Right atrium auricular region (tissue), 2 donors: ENCODE measurements at regions not wholly inside any gene's neighbourhood (a gene's known extent, or its start where the extent isn't known, plus 50 kb on each side); places are given as distances from the start of the nearest gene placed in this dataset.

Source experiments
- DNase-seq: peaks from one replicate; pipeline ENCODE4 v3.0.0-alpha.2; 2019; ENCODE audit warnings: low spot score
- H3K27ac ChIP-seq, 2 donors: fragments of 200-600 bp; sonication (generic); 1 replicate in 1 of 2; 2 replicates in 1 of 2; pipeline ENCODE4 v1.5.1; 2016 to 2019
- H3K27me3 ChIP-seq, 2 donors: fragments of 200-600 bp; sonication (generic); one replicate each; pipeline versions ENCODE4 v1.5.1 to v1.6.0; 2017 to 2019
- H3K36me3 ChIP-seq: fragments of 200-600 bp; sonication (generic); one replicate; pipeline ENCODE4 v1.5.1; 2016
- H3K4me1 ChIP-seq, 2 donors: fragments of 200-600 bp; sonication (generic); one replicate each; pipeline versions ENCODE4 v1.5.1 to v1.6.0; 2017 to 2019
- H3K4me3 ChIP-seq, 2 donors: fragments of 200-600 bp; sonication (generic); 1 replicate in 1 of 2; 2 replicates in 1 of 2; pipeline ENCODE4 v1.5.1; 2017 to 2019; ENCODE audit warnings: mild to moderate bottlenecking in 1 of 2, moderate library complexity in 1 of 2
- H3K9me3 ChIP-seq, 2 donors: fragments of 200-600 bp; sonication (generic); one replicate each; pipeline ENCODE4 v1.5.1; 2019
- TF ChIP-seq, protein P1 (sequence below), 2 donors: fragments of 200-600 bp; sonication (generic); IDR thresholded peaks; one replicate each; pipeline ENCODE4 v1.5.1; 2019; ENCODE audit warnings: antibody characterized with exemption in 2 of 2

DNA sequence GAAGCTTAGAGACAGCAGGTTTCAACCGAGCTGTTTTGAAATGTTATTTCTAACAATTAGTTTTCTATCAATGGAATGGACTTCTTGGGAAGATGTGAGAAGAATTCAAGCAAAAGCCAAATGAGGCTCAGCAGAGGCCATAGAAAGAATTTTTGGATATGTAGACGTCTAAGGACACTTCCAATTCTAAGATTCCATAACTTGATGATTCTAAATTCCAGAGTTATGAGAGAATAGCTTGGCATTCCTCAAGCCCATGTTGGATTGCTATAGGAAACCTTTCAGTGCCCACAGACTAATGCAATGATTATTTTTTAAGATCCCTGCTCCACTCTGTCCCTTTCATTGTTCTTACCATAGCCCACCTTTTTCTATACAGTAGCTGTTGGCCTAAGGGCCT, 77.2 kb upstream of the PALS2 start:
- TF ChIP-seq, protein P1, sequence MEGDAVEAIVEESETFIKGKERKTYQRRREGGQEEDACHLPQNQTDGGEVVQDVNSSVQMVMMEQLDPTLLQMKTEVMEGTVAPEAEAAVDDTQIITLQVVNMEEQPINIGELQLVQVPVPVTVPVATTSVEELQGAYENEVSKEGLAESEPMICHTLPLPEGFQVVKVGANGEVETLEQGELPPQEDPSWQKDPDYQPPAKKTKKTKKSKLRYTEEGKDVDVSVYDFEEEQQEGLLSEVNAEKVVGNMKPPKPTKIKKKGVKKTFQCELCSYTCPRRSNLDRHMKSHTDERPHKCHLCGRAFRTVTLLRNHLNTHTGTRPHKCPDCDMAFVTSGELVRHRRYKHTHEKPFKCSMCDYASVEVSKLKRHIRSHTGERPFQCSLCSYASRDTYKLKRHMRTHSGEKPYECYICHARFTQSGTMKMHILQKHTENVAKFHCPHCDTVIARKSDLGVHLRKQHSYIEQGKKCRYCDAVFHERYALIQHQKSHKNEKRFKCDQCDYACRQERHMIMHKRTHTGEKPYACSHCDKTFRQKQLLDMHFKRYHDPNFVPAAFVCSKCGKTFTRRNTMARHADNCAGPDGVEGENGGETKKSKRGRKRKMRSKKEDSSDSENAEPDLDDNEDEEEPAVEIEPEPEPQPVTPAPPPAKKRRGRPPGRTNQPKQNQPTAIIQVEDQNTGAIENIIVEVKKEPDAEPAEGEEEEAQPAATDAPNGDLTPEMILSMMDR (IDR thresholded peaks at IDR 0.05): no peak
- Histone ChIP-seq H3K27me3 (no peaks in the 10 kb centered on the region), H3K9me3 (no peaks in the 10 kb centered on the region), H3K27ac (no peak overlapping the region), H3K4me3 (no peak overlapping the region), H3K36me3 (no peaks in the 10 kb centered on the region), H3K4me1 (no peaks in the 10 kb centered on the region)
- DNase-seq: no peak

DNA sequence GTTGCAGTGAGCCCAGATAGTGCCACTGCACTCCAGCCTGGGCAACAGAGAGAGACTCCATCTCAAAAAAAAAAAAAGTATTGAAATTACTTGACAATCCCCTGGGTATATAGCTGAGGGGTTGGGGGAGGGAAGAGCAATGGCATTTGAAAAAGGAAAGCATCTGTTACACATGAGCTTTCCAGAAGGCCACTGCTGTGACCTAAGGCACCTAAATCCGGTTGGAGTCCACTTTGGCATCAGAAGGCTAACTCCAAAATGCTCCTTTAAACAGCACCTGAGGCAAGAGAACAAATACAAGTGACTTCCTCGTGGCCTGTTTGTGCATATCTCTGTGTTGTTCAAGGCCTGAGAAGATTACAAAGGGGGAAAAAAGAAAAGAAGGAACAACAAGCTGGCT, 74.8 kb upstream of the PALS2 start:
- TF ChIP-seq, protein P1 (IDR thresholded peaks at IDR 0.05): no peak
- no peak overlapping the region for H3K27ac ChIP-seq
- no peaks in the 10 kb centered on the region for H3K9me3 ChIP-seq
- H3K36me3 ChIP-seq: no peaks in the 10 kb centered on the region
- no peak overlapping the region for H3K4me3 ChIP-seq
- H3K27me3 ChIP-seq: no peaks in the 10 kb centered on the region
- no peak for DNase-seq
- H3K4me1 ChIP-seq: no peaks in the 10 kb centered on the region

DNA sequence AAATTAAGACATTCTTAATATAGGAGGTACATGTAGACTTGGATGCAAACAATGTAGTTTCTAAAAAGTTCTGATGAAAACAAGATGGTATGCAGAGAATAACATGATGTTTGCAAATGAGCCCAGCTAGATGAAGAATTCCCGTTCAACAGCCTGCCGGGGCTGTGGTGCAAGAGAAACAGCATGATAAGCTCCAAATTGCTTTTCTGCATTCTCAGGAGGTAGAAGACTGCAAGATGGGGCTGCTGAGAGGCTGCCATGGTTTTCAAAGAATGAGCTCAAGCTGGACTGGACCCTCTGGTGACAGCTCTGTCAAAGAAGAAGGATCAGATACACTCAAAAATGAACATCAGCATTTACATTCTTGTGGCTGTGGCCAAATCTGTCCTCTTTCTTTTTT, 73.4 kb upstream of the PALS2 start:
- Histone ChIP-seq H3K4me1 (no peaks in the 10 kb centered on the region), H3K36me3 (no peaks in the 10 kb centered on the region), H3K9me3 (no peaks in the 10 kb centered on the region), H3K27me3 (no peaks in the 10 kb centered on the region), H3K27ac (no peak overlapping the region), H3K4me3 (no peak overlapping the region)
- TF ChIP-seq, protein P1 (IDR thresholded peaks at IDR 0.05): no peak
- DNase-seq: no peak

DNA sequence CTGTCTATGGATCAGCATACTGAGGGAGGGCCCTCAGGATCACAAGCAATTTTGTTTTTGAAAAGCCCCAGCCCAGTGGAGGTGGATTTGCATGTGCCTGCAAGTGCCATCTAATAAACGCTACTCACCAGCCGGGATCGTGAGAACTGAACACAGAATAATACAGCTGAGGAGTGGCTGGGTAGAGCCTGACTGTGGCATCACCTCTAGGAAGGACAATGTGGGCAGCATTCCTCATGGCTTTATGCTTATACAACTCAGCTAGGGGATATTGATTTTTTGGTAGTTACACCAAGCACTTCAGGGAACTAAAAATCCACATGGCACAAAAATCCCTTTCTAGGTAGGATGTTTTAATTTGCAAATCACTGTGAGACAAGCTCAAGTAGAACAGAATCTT, 72.7 kb upstream of the PALS2 start:
- Histone ChIP-seq H3K9me3 (no peaks in the 10 kb centered on the region), H3K4me1 (no peaks in the 10 kb centered on the region), H3K27ac (no peak overlapping the region), H3K4me3 (no peak overlapping the region), H3K36me3 (no peaks in the 10 kb centered on the region), H3K27me3 (no peaks in the 10 kb centered on the region)
- TF ChIP-seq, protein P1 (IDR thresholded peaks at IDR 0.05): no peak
- no peak for DNase-seq

DNA sequence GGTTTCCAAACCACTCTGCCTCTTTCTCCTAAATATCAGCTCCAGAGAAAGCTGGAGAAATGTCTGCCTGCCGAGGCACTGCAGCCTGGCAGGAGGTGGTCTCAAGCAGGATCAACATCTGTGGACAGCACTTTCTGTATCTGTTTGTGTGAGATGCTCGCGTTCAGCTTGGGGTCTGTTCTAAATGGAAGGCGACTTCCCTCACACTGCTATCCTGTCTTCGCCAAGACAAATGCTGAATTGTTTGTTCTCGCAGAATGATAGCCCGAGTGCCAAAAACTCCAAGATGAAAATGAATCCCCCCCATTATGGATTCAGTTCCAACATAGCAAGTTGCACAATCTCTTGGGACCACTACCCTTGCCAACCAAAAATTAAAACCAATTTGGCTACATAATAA, 72.2 kb upstream of the PALS2 start:
- no peak for DNase-seq
- Histone ChIP-seq H3K27ac (no peak overlapping the region), H3K4me3 (no peak overlapping the region), H3K4me1 (no peaks in the 10 kb centered on the region), H3K27me3 (no peaks in the 10 kb centered on the region), H3K36me3 (no peaks in the 10 kb centered on the region), H3K9me3 (no peaks in the 10 kb centered on the region)
- TF ChIP-seq, protein P1 (IDR thresholded peaks at IDR 0.05): no peak

DNA sequence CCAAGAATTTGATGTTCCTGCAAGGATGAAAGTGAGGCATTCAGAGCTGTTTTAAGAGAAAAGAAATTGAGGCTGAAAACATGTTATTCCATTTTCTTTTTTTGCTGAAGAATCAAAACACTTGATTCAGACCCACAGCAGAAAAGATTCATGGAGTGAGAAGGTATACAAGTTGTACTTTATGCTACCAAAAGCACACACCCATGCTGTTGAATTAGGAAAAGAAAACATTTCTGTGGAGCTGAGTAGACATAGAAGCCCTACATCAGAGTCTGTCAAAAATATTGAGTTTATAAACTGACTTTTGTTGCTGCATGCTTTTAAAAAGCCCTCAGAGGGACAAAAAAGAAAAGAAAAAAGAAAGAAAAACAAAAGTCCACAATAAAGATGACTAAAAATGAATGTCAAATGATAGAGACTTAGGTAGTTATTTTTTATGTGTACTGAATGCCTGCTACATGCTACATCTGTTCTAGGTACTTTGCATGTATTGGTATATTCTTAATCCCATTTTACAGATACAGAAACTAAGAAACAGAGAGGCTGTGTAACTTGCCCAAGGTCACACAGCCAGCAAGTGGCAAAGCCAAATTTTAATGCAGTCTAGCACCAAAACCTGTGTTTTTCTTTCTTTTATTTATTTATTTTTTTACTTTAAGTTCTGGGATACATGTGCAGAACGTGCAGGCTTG, 71.7 kb upstream of the PALS2 start:
- H3K27ac ChIP-seq: no peak overlapping the region
- no peaks in the 10 kb centered on the region for H3K36me3 ChIP-seq
- TF ChIP-seq, protein P1 (IDR thresholded peaks at IDR 0.05): no peak
- H3K4me3 ChIP-seq: no peak overlapping the region
- H3K9me3 ChIP-seq: no peaks in the 10 kb centered on the region
- no peaks in the 10 kb centered on the region for H3K27me3 ChIP-seq
- DNase-seq: no peak
- H3K4me1 ChIP-seq: no peaks in the 10 kb centered on the region
